ENCODE measurements at regions not wholly inside any gene's neighbourhood (a gene's known extent, or its start where the extent isn't known, plus 50 kb on each side); places are given as distances from the start of the nearest gene placed in this dataset.

DNA sequence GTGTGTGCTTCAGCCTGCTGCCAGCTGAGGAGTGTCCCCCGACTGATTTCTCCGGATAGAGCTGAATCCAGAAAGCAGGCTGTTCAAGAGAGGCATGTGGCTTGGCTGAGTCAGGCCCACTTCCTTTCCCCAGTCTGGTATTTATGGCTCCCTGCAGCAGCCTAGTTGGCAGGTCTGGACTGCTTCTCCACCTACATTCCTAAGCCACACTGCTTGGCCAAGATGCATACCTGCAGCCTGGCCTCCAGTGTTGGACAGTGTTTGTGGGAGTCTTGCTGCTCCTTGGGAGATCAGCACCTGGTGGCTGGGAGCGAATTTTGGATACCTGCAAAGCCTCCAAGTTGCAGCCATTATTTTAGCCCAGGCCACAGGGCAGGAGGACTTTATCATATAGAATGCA, 670.8 kb downstream of the ACTL7B start:
- H3K9me3 ChIP-seq (ENCODE audit: insufficient read depth, low read depth, low read length) = no peaks in the 10 kb centered on the region
- no peaks in the 10 kb centered on the region for H3K36me3 Mint-ChIP-seq (ENCODE audit: low read depth, unreplicated experiment)
- H3K4me1 Mint-ChIP-seq (ENCODE audit: low read depth, unreplicated experiment) = peaks cover 24% of the 10 kb centered on the region
- DNase-seq (ENCODE audit: low read depth) (peak; percentile 85), FAIRE-seq (no peak)
- H3K36me3 ChIP-seq (ENCODE audit: insufficient read depth, low read length) = no peaks in the 10 kb centered on the region
- no peak overlapping the region for H3K27ac ChIP-seq (ENCODE audit: low read depth, low read length)
- peak overlapping the region; percentile 60 for H3K4me2 ChIP-seq (ENCODE audit: low read length)
- H3K9me3 Mint-ChIP-seq (ENCODE audit: unreplicated experiment) = peaks cover 6% of the 10 kb centered on the region
- H3K27me3 Mint-ChIP-seq (ENCODE audit: low read depth, unreplicated experiment) = peaks cover 7% of the 10 kb centered on the region
- no peaks in the 10 kb centered on the region for H3K79me2 ChIP-seq (ENCODE audit: insufficient read depth, low read length)
- H3K4me3 Mint-ChIP-seq (ENCODE audit: unreplicated experiment) = no peak overlapping the region
- peak overlapping the region; percentile 49 for H2AFZ ChIP-seq (ENCODE audit: low read depth, low read length)
- peaks cover 16% of the 10 kb centered on the region for H3K4me1 ChIP-seq (ENCODE audit: insufficient read depth, low read length)
- H3K27me3 ChIP-seq (ENCODE audit: insufficient read depth, low read length) = no peaks in the 10 kb centered on the region
- H4K20me1 ChIP-seq (ENCODE audit: insufficient read depth, low read length) = no peaks in the 10 kb centered on the region
- H3K27ac Mint-ChIP-seq (ENCODE audit: unreplicated experiment) = no peak overlapping the region
- TF ChIP-seq EZH2 (IDR thresholded peaks at IDR 0.05; ENCODE audit: insufficient read depth, low read length) = no peak
- TF ChIP-seq, protein P1, sequence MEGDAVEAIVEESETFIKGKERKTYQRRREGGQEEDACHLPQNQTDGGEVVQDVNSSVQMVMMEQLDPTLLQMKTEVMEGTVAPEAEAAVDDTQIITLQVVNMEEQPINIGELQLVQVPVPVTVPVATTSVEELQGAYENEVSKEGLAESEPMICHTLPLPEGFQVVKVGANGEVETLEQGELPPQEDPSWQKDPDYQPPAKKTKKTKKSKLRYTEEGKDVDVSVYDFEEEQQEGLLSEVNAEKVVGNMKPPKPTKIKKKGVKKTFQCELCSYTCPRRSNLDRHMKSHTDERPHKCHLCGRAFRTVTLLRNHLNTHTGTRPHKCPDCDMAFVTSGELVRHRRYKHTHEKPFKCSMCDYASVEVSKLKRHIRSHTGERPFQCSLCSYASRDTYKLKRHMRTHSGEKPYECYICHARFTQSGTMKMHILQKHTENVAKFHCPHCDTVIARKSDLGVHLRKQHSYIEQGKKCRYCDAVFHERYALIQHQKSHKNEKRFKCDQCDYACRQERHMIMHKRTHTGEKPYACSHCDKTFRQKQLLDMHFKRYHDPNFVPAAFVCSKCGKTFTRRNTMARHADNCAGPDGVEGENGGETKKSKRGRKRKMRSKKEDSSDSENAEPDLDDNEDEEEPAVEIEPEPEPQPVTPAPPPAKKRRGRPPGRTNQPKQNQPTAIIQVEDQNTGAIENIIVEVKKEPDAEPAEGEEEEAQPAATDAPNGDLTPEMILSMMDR (IDR thresholded peaks at IDR 0.05; ENCODE audit: insufficient read depth, low read depth, low read length) = no peak
- H3K4me3 ChIP-seq (ENCODE audit: insufficient read depth, low read depth, low read length) = no peak overlapping the region
- H3K9ac ChIP-seq (ENCODE audit: low read length) = peak overlapping the region; percentile 5

DNA sequence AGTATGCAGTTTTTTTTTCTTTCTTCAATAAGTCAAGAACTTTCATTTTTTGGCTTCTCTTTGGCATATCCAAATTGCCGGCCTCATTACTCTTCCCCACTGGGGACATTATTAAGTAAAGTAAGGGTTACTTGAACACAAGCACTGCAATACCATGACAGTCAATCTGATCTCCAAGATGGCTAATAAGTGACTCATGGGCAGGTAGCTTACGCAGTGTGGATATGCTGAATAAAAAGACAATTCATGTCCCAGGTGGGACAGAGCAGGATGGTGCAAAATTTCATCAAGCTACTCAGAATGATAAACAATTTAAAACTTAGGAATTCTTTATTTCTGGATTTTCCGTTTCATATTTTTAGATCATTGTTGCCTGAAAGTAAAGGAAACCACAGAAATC, 671.8 kb downstream of the ACTL7B start:
- Histone ChIP-seq H4K20me1 (ENCODE audit: insufficient read depth, low read length) (no peaks in the 10 kb centered on the region), H3K27ac (ENCODE audit: low read depth, low read length) (no peak overlapping the region), H3K4me2 (ENCODE audit: low read length) (no peak overlapping the region), H3K4me3 (ENCODE audit: insufficient read depth, low read depth, low read length) (no peak overlapping the region), H3K9me3 (ENCODE audit: insufficient read depth, low read depth, low read length) (no peaks in the 10 kb centered on the region), H3K79me2 (ENCODE audit: insufficient read depth, low read length) (no peaks in the 10 kb centered on the region), H3K36me3 (ENCODE audit: insufficient read depth, low read length) (no peaks in the 10 kb centered on the region), H2AFZ (ENCODE audit: low read depth, low read length) (no peak overlapping the region), H3K9ac (ENCODE audit: low read length) (no peak overlapping the region), H3K27me3 (ENCODE audit: insufficient read depth, low read length) (no peaks in the 10 kb centered on the region), H3K4me1 (ENCODE audit: insufficient read depth, low read length) (peaks cover 16% of the 10 kb centered on the region)
- Mint-ChIP-seq H3K9me3 (ENCODE audit: unreplicated experiment) (peaks cover 6% of the 10 kb centered on the region), H3K4me1 (ENCODE audit: low read depth, unreplicated experiment) (peaks cover 24% of the 10 kb centered on the region), H3K27me3 (ENCODE audit: low read depth, unreplicated experiment) (peaks cover 9% of the 10 kb centered on the region), H3K4me3 (ENCODE audit: unreplicated experiment) (no peak overlapping the region), H3K36me3 (ENCODE audit: low read depth, unreplicated experiment) (no peaks in the 10 kb centered on the region), H3K27ac (ENCODE audit: unreplicated experiment) (no peak overlapping the region)
- DNase-seq (ENCODE audit: low read depth) (no peak), FAIRE-seq (no peak)
- no peak for TF ChIP-seq EZH2 (IDR thresholded peaks at IDR 0.05; ENCODE audit: insufficient read depth, low read length)
- TF ChIP-seq, protein P1 (IDR thresholded peaks at IDR 0.05; ENCODE audit: insufficient read depth, low read depth, low read length) = no peak

DNA sequence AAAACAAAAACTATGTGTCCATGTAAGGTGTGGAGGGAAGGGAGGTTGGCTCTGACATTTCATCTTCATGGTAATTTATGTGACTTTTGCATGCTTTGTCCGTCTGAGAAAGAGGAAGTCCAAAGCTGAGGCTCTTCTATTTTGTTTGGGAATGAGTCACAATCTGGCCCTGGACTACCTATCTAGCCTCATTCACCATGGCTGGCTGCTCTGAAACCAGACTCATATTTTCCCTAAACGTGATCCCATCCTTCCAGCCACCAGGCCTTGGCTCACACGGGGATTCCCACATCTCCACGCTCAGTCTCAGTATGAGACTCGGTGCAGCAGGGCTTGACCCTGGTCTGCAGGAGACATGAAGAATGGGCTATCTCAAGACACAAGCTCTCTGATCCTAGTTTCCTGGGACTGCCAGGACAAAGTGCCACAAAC, 672.8 kb downstream of the ACTL7B start:
- peak overlapping the region; percentile 19 for H2AFZ ChIP-seq (ENCODE audit: low read depth, low read length)
- H3K27me3 ChIP-seq (ENCODE audit: insufficient read depth, low read length) = no peaks in the 10 kb centered on the region
- no peak overlapping the region for H3K27ac Mint-ChIP-seq (ENCODE audit: unreplicated experiment)
- no peak overlapping the region for H3K4me3 ChIP-seq (ENCODE audit: insufficient read depth, low read depth, low read length)
- FAIRE-seq (peak; percentile 23), DNase-seq (ENCODE audit: low read depth) (peak; percentile 82)
- H3K4me1 ChIP-seq (ENCODE audit: insufficient read depth, low read length) = peaks cover 16% of the 10 kb centered on the region
- H3K4me2 ChIP-seq (ENCODE audit: low read length) = peak overlapping the region; percentile 22
- no peak overlapping the region for H3K27ac ChIP-seq (ENCODE audit: low read depth, low read length)
- no peak overlapping the region for H3K4me3 Mint-ChIP-seq (ENCODE audit: unreplicated experiment)
- H3K9me3 Mint-ChIP-seq (ENCODE audit: unreplicated experiment) = peaks cover 6% of the 10 kb centered on the region
- peaks cover 9% of the 10 kb centered on the region for H3K27me3 Mint-ChIP-seq (ENCODE audit: low read depth, unreplicated experiment)
- H3K36me3 Mint-ChIP-seq (ENCODE audit: low read depth, unreplicated experiment) = no peaks in the 10 kb centered on the region
- H4K20me1 ChIP-seq (ENCODE audit: insufficient read depth, low read length) = no peaks in the 10 kb centered on the region
- no peaks in the 10 kb centered on the region for H3K36me3 ChIP-seq (ENCODE audit: insufficient read depth, low read length)
- H3K79me2 ChIP-seq (ENCODE audit: insufficient read depth, low read length) = no peaks in the 10 kb centered on the region
- TF ChIP-seq EZH2 (IDR thresholded peaks at IDR 0.05; ENCODE audit: insufficient read depth, low read length) = no peak
- TF ChIP-seq, protein P1 (IDR thresholded peaks at IDR 0.05; ENCODE audit: insufficient read depth, low read depth, low read length) = no peak
- no peak overlapping the region for H3K9ac ChIP-seq (ENCODE audit: low read length)
- no peaks in the 10 kb centered on the region for H3K9me3 ChIP-seq (ENCODE audit: insufficient read depth, low read depth, low read length)
- H3K4me1 Mint-ChIP-seq (ENCODE audit: low read depth, unreplicated experiment) = peaks cover 21% of the 10 kb centered on the region

Data from astrocyte (in vitro differentiated cells and primary cell).